ENCODE measurements at regions not wholly inside any gene's neighbourhood (a gene's known extent, or its start where the extent isn't known, plus 50 kb on each side); places are given as distances from the start of the nearest gene placed in this dataset.

GRCh38 chr2:125281242-125281641 lies 1256.2 kb downstream of the CNTNAP5 start (continued):
- no peak for TF ChIP-seq REST (IDR thresholded peaks at IDR 0.05; ENCODE audit: unreplicated experiment)

- no peak overlapping the region for H3K27ac ChIP-seq (ENCODE audit: low read depth)
- H3K79me2 ChIP-seq (replicated peaks; ENCODE audit: insufficient read depth): no peaks in the 10 kb centered on the region
- no peak overlapping the region for H3K4me2 ChIP-seq
- no peak overlapping the region for H3K4me3 Mint-ChIP-seq
- no peaks in the 10 kb centered on the region for H4K20me1 ChIP-seq (replicated peaks; ENCODE audit: insufficient read depth)
- DNase-seq (ENCODE audit: low spot score) (peak; percentile 23), ATAC-seq (peak; percentile 42)
- no peak overlapping the region for H3K27ac Mint-ChIP-seq
- H3K36me3 ChIP-seq (ENCODE audit: insufficient read depth): no peaks in the 10 kb centered on the region
- H3K9me2 ChIP-seq (ENCODE audit: insufficient read depth): no peaks in the 10 kb centered on the region
- H3K4me1 Mint-ChIP-seq: no peaks in the 10 kb centered on the region; the same call in 2 of the 3 replicates
- H3K36me3 Mint-ChIP-seq (ENCODE audit: low read depth): no peaks in the 10 kb centered on the region
- H3F3A ChIP-seq (replicated peaks; ENCODE audit: low read depth): no peaks in the 10 kb centered on the region
- H3K27me3 Mint-ChIP-seq (ENCODE audit: insufficient read depth, low read depth, poor library complexity): peaks cover 2% of the 10 kb centered on the region
- H3K4me1 ChIP-seq (ENCODE audit: insufficient read depth): no peaks in the 10 kb centered on the region
- no peak overlapping the region for H3K4me3 ChIP-seq
- no peak overlapping the region for H2AFZ ChIP-seq
- no peaks in the 10 kb centered on the region for H3K27me3 ChIP-seq (ENCODE audit: insufficient read depth)
- H3K9me3 Mint-ChIP-seq: peaks cover 11% of the 10 kb centered on the region; the same call in 2 of the 3 replicates
- no peak for TF ChIP-seq REST (IDR thresholded peaks at IDR 0.05; ENCODE audit: unreplicated experiment)
- TF ChIP-seq CREB1 (CRISPR knock-in tag; IDR thresholded peaks at IDR 0.05; ENCODE audit: low read depth): no peak
- TF ChIP-seq NANOG (IDR thresholded peaks at IDR 0.05; ENCODE audit: borderline replicate concordance): no peak
- TF ChIP-seq CTCF (conservative IDR thresholded peaks at IDR 0.05; ENCODE audit: low read depth in 2 of 2): no peak; a peak in 1 of 4 replicates
- TF ChIP-seq ZNF331 (CRISPR knock-in tag; IDR thresholded peaks at IDR 0.05; ENCODE audit: low read depth): no peak
- no peak for TF ChIP-seq ZNF462 (CRISPR knock-in tag; IDR thresholded peaks at IDR 0.05)
- TF ChIP-seq EZH2 (IDR thresholded peaks at IDR 0.05; ENCODE audit: low read depth, unreplicated experiment): no peak
- no peak for TF ChIP-seq JUNB (IDR thresholded peaks at IDR 0.05; ENCODE audit: unreplicated experiment)
- no peak for TF ChIP-seq POLR2AphosphoS5 (IDR thresholded peaks at IDR 0.05; ENCODE audit: low read depth)
- no peak for TF ChIP-seq EZH2phosphoT487 (IDR thresholded peaks at IDR 0.05; ENCODE audit: unreplicated experiment)
Observed at GRCh38 chr2:125296742-125297141, 1271.7 kb downstream of the CNTNAP5 start.
